GM18867 (cell line): ENCODE measurements at regions not wholly inside any gene's neighbourhood (a gene's known extent, or its start where the extent isn't known, plus 50 kb on each side); places are given as distances from the start of the nearest gene placed in this dataset.
A peak's percentile ranks its signal among the peaks of the same experiment; 100 is the strongest.

Source experiments
- ATAC-seq: cut with Tn5 transposase; IDR thresholded peaks from one replicate; pipeline ENCODE4 v1.9.1; 2021; ENCODE audit warnings: mild to moderate bottlenecking, moderate library complexity; ENCODE audit not compliant: unreplicated experiment

DNA sequence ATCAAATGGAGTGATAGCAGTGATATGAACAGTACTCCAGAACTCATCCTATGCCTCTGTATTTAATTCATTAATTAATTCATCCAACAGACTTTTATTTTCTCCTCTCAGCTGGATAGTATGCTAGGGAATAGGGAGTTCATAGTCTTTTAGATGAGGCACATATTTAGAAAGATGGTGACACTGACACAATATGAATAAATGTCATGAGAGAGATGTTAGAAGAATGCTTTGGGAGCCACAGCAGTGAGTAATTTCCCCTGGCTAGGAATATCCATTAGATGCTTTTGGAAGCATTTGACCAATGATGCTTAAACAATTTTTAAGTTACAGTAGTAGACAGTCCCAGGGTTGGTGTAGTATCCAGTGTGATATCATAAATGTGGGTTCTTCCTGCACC, 428.7 kb upstream of the SGCD start:
- no peak for ATAC-seq

- no peak for ATAC-seq
Observed at GRCh38 chr5:155903791-155904190, 423.2 kb upstream of the SGCD start.

- ATAC-seq, result no peak
Observed at GRCh38 chr5:155905364-155905763, 421.6 kb upstream of the SGCD start.

GRCh38 chr5:155906046-155906445, 420.9 kb upstream of the SGCD start:
- ATAC-seq, result no peak

DNA sequence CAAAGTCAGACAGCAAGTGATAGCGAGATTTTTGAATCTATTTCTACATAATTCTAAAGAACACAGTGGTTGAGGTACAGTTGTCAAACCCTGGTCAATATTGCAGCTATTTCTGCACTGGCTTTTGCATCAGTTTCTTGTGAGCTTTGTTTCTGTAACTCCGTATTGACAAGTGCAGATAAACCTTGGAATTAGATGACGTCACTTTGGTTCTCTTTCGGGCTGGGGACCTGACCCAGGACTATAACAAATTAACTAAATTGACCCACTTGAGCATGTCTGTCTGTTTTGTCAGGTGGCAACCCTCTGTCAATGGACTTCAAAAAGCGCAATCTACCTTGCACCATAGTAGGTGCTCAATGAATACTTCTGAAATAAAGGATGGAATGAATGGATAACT, 418.4 kb upstream of the SGCD start:
- ATAC-seq, result no peak

- ATAC-seq, result no peak
Observed at GRCh38 chr5:155912291-155912690, 414.7 kb upstream of the SGCD start.

DNA sequence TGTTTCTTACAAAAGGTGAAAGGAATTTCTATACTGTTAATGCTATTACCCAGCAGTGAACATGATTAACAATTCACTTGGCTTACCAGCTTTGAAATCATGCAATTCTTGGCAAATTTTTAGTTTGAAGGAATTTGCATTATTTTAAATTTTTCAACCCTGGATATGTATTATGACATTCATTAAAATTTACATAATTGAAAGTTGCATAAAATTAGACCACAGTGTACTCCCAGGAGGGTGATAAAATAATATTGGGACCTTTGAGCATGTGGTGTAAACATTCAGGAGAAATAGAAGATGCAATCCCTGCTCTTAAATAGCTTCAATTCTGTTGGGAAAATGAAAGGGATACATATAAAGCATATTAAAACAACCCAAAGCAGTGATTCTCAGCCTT, 412.2 kb upstream of the SGCD start:
- no peak for ATAC-seq

DNA sequence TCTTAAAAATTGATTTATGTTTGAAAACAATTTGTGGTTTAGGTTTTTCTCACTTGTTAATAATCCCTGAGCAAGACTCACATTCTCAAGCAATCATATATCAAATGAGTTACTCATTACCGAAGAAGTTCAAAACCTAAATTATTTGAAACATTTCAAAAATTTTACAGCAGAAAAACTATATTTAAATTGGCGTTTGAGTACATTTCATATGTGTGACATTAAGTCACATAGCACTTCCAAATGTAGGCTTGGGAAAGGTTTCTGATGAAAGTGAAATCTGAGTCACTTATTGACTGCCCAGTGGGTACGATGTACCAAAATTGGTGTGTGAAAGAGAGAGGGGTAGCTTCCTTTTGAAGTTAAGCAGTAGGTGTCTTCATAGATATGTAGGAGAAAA, 411.4 kb upstream of the SGCD start:
- no peak for ATAC-seq

DNA sequence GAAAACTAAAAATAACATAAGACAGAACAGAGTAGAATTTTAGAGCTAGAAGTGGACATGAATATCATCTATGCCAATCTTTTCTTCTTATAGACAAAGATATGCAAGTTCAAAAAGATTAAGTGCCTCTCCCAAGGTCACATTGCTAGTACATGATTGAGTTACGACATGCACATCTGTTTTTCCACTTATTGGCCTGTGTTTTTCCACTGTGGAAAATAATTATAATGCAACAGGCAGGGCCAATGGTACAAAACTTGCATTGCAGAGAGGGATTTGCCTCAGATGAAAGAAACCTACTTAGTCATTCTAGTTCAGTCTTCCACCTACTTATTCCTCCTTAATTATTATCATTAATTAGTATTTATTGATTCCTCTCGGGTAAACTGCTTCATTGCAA, 407.8 kb upstream of the SGCD start:
- ATAC-seq, result no peak

GRCh38 chr5:155919725-155920124, 407.2 kb upstream of the SGCD start:
- no peak for ATAC-seq

DNA sequence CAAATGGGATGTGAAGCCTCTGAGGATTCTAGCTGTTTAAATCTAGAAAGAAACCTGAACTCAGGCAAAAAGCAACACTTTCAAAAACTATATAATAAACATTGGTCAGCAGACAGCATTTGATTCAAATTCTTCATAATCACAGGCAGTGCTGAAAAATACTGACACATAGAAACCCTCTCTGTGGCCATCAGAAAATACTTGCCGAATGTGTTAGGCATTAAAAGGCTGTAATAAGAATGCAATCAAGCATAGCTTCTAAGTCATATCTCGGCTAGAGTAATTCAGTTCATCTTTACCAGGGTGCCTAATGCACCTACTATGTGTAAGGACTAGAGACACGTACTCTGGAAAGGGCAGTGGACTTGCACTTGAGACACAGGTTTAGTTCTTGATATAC, 405.3 kb upstream of the SGCD start:
- ATAC-seq, result no peak

DNA sequence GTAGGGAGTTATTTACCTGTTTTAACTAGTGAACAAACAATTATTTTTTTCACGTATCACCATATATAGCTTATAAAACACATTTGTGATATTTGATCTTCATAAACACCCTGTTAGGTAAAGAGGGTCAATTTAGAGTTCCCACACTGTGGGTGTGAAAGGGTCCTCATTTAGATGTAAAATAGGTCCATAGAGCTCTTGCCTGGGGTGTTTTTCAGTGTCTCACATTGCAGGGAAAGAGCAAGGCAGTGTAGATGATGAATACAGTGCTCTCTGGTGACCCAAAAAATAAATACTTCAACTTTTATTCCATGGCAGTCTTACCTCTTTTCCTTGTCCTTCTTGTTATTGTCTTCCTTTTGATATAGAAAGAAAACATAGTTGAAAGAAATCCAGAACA, 403.2 kb upstream of the SGCD start:
- no peak for ATAC-seq

- ATAC-seq, result no peak
Observed at GRCh38 chr5:155926031-155926430, 400.9 kb upstream of the SGCD start.

- no peak for ATAC-seq
Observed at GRCh38 chr5:155926766-155927165, 400.2 kb upstream of the SGCD start.

GRCh38 chr5:155929112-155929511, 397.9 kb upstream of the SGCD start:
- ATAC-seq, result no peak

GRCh38 chr5:155934964-155935363, 392.0 kb upstream of the SGCD start:
- no peak for ATAC-seq

- ATAC-seq, result no peak
Observed at GRCh38 chr5:155935723-155936122, 391.2 kb upstream of the SGCD start.

DNA sequence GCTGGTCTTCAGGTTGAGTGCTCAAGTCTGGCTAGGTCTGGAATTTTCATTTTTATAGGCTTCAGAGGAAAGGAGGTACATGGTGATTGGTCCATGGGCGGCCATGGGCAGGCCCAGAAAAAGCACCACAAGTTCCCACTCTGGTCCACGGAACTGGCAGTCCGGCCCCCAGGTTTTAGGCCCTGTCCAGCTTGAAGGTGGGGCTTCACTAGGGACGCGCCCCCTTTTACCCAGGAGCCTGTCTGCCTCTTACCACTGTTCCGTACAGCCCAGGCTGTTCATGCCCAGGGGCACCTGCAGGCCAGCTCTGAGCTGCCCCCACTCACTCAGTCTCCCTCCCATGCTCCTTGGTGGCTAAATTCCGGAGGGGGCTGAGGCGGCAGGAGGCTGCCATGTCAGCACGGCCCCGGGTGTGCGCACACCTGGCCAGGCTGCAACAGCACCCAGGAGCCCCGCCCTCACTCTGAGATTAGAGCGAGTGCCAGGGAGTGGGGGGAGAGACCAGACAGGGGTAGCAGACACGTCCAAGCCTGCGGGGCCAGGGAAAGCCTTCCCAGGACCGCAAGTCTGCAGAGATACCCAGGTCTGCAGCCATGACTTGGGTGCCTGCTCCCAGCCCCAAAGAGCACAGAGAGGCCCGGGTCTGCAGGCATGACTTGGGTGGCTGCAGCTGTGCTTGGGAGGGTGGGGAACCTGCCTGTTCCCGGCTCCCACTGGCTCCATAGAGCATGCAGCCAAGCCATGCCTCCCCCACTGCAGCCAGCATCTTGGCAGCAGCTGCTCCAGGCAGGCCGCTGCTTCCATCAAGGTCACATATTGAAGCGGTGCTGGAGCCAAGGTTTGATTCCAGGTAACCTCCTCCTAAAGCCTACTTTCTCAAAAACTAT, 390.2 kb upstream of the SGCD start:
- ATAC-seq, result no peak

GRCh38 chr5:155938051-155938450, 388.9 kb upstream of the SGCD start:
- ATAC-seq, result no peak

GRCh38 chr5:155941340-155941739, 385.6 kb upstream of the SGCD start:
- ATAC-seq, result no peak

DNA sequence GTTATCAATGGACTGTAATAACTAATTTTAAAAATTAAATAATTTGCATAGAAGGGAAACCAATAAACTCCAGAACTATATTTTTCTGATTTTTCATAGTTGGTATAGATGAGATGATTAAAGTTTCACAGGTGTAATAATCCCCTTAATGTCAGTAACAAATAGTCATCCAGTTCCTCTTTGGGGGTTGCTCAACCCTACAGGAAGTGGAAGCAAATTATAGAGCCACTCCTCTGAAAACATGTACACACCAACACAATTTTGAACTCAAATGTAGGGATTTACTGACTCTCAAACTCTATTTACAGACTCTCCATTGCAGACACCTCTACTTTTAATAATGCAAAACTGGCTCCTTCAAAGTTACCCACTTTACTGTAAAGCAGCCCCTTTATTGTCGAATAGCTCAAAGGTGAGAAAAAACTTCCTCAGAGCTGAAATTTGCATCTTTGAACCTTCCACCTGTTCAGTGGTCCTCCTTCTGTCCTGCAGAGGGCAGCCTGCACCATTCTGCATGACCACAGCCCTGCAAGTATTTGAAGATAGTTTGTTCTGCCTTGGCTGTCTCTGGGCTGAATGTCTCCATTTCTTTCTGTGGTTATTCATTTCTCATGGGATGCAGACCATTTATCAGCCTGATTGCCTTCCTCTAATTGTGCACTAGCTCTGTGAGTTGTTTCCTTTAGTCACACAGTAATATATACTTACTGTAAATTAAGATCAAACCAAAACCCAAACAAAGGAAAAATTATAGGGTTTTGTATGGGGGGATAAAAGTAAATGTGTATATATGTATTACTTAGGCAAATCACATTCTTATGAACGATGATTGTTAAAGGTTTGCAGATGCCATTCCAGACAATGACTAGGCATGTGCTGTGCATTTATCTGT, 383.2 kb upstream of the SGCD start:
- peak; percentile 97 for ATAC-seq
